PFSK-1 (cell line): ENCODE measurements at regions not wholly inside any gene's neighbourhood (a gene's known extent, or its start where the extent isn't known, plus 50 kb on each side); places are given as distances from the start of the nearest gene placed in this dataset.

Source experiments
- SIN3A ChIP-seq: IDR thresholded peaks from 2 replicates; pipeline ENCODE4 v1.6.1; 2012; ENCODE audit warnings: mild to moderate bottlenecking, low read length, moderate library complexity, borderline replicate concordance; ENCODE audit not compliant: insufficient read depth
- TF ChIP-seq, protein P1 (sequence below), 2 experiments: IDR thresholded peaks; 2 replicates each; pipeline versions ENCODE4 v1.6.1 to v1.8.0; 2011 to 2012; ENCODE audit warnings: low read depth in 2 of 2, low read length in 2 of 2, control low read depth in 1 of 2, inconsistent platforms in 1 of 2, mild to moderate bottlenecking in 1 of 2, moderate library complexity in 1 of 2; ENCODE audit not compliant: insufficient read depth in 1 of 2

DNA sequence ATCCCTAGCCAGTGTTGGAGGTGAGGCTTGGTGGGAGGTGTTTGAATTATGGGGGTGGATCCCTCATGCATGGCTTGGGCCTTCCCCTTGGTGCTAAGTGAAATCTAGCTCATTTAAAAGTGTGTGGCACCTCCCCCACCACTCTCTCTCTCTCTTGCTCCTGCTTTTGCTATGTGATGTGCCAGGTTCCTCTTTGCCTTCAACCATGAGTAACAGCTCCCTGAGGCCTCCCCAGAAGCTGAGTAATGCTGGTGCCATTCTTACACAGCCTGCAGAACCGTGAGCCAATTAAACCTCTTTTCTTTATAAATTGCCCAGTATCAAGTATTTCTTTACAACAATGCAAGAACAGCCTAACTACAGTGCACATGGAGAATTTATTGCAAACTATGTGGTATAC is 188.8 kb upstream of the POT1 start:
- TF ChIP-seq, protein P1, sequence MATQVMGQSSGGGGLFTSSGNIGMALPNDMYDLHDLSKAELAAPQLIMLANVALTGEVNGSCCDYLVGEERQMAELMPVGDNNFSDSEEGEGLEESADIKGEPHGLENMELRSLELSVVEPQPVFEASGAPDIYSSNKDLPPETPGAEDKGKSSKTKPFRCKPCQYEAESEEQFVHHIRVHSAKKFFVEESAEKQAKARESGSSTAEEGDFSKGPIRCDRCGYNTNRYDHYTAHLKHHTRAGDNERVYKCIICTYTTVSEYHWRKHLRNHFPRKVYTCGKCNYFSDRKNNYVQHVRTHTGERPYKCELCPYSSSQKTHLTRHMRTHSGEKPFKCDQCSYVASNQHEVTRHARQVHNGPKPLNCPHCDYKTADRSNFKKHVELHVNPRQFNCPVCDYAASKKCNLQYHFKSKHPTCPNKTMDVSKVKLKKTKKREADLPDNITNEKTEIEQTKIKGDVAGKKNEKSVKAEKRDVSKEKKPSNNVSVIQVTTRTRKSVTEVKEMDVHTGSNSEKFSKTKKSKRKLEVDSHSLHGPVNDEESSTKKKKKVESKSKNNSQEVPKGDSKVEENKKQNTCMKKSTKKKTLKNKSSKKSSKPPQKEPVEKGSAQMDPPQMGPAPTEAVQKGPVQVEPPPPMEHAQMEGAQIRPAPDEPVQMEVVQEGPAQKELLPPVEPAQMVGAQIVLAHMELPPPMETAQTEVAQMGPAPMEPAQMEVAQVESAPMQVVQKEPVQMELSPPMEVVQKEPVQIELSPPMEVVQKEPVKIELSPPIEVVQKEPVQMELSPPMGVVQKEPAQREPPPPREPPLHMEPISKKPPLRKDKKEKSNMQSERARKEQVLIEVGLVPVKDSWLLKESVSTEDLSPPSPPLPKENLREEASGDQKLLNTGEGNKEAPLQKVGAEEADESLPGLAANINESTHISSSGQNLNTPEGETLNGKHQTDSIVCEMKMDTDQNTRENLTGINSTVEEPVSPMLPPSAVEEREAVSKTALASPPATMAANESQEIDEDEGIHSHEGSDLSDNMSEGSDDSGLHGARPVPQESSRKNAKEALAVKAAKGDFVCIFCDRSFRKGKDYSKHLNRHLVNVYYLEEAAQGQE (IDR thresholded peaks at IDR 0.05; ENCODE audit: insufficient read depth in 1 of 2, low read depth in 2 of 2, low read length in 2 of 2): no peak
- no peak for TF ChIP-seq SIN3A
